ENCODE measurements at regions not wholly inside any gene's neighbourhood (a gene's known extent, or its start where the extent isn't known, plus 50 kb on each side); places are given as distances from the start of the nearest gene placed in this dataset.

GRCh38 chr14:65832431-65833266, 420.1 kb downstream of the FUT8 start:
- no peak for TF ChIP-seq CTCF (IDR thresholded peaks at IDR 0.05)
- no peak for TF ChIP-seq POLR2A (IDR thresholded peaks at IDR 0.05)
